HK-2 (cell line): ENCODE measurements at regions not wholly inside any gene's neighbourhood (a gene's known extent, or its start where the extent isn't known, plus 50 kb on each side); places are given as distances from the start of the nearest gene placed in this dataset.

Experiments
- DNase-seq: peaks from one replicate; pipeline ENCODE4 v3.0.0-alpha.2; 2018; ENCODE audit not compliant: unreplicated experiment

GRCh38 chr19:27657271-27658051, 1555.5 kb downstream of the UQCRFS1 start:
- DNase-seq: no peak

- no peak for DNase-seq
Observed at GRCh38 chr19:27654266-27654990, 1558.5 kb downstream of the UQCRFS1 start.

DNA sequence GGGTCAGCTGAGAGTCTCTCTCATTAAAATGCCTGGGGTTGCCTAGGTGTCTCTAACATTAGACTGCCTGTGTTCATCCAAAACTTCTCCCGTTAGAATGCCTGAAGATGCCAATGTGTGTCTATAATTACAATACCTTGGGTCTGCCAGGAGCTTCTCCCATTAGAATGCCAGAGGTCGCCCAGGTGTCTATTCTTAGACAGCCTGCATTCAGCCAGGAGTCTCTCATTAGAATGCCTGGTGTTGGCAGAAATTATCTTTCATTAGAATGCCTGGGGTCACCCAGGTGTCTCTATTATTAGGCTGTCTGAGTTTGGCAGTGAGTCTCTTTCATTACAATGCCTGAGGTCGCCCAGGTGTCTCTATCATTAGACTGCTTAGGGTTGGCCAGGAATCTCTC, 1560.2 kb downstream of the UQCRFS1 start:
- DNase-seq: no peak

DNA sequence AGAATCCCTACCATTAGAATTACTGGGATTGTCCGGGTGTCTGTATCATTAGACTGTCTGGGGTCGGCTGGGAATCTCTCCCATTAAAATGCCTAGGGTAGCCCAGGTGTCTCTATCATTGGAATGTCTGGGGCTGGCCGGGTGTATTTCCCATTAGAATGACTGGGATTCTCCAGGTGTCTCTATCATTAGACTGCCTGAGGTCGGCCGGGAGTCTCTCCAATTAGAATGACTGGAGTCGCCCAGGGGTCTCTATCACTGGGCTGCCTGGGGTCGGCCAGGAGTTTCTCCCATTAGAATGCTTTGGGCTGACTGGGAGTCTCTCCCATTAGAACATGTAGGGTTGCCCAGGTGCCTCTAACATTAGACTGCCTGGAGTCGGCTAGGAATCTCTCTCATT, 1560.7 kb downstream of the UQCRFS1 start:
- no peak for DNase-seq

DNA sequence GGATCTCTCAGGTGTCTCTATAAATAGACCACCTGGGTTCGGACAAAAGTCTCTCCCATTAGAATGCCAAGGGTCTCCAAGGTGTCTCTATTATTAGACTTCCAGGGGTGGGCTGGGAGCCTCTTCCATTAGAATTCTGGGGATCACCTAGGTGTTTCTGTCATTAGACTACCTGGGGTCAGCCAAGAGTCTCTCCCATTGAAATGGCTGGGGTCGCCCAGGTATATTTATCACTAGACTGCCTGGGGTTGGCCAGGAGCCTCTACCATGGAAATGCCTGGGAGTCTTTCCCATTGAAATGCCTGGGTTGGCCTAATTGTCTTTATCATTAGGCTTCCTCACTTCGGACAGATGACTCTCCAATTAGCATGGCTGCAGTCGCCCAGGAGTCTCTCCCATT, 1565.5 kb downstream of the UQCRFS1 start:
- DNase-seq: no peak

GRCh38 chr19:27635401-27635800, 1577.5 kb downstream of the UQCRFS1 start:
- DNase-seq: no peak

GRCh38 chr19:27618006-27618405, 1594.9 kb downstream of the UQCRFS1 start:
- DNase-seq: no peak

- no peak for DNase-seq
Observed at GRCh38 chr19:27580906-27581305, 1632.0 kb downstream of the UQCRFS1 start.
